Lower leg skin (tissue), 4 donors: ENCODE measurements at regions not wholly inside any gene's neighbourhood (a gene's known extent, or its start where the extent isn't known, plus 50 kb on each side); places are given as distances from the start of the nearest gene placed in this dataset.
A peak's percentile ranks its signal among the peaks of the same experiment; 100 is the strongest.

Experiments used
- DNase-seq, 2 donors: peaks; one replicate each; pipeline ENCODE4 v3.0.0-alpha.2; 2019; ENCODE audit warnings: low spot score in 2 of 2
- H3K4me3 ChIP-seq: fragments of 200-600 bp; sonication (generic); 2 replicates; pipeline ENCODE4 v1.5.1; 2017; ENCODE audit warnings: mild to moderate bottlenecking, low read depth; ENCODE audit not compliant: poor library complexity, severe bottlenecking
- CTCF ChIP-seq, 3 donors: fragments of 450-650 bp; IDR thresholded peaks; one replicate each; pipeline ENCODE4 v1.5.1; 2016; ENCODE audit warnings: antibody characterized with exemption in 3 of 3, mild to moderate bottlenecking in 3 of 3, moderate library complexity in 2 of 3
- POLR2A ChIP-seq, 2 donors: fragments of 450-650 bp; IDR thresholded peaks; one replicate each; pipeline ENCODE4 v1.6.1; 2016 to 2017; ENCODE audit warnings: antibody characterized with exemption in 2 of 2, mild to moderate bottlenecking in 1 of 2, moderate library complexity in 1 of 2
- WGBS, 2 donors: methylation state at CpG; one replicate each; pipeline ENCODE4 v1.1.5; 2018; 5-methylcytosine and 5-hydroxymethylcytosine counted together
- intact Hi-C: fragments of 100-400 bp; cut with DNase I; formaldehyde crosslinking; loops from one replicate; pipeline ENCODE4 v1.15.0; 2023; ENCODE audit warnings: low total_unique reads

- intact Hi-C loops, result no loop called here
- 83 to 86% methylated on average over 3 of the region's 3 CpGs for WGBS, 2 donors
- DNase-seq, result no peak
- TF ChIP-seq CTCF (IDR thresholded peaks at IDR 0.05) (no peak), POLR2A (IDR thresholded peaks at IDR 0.05) (no peak)
- H3K4me3 ChIP-seq, result no peak overlapping the region
Measured at GRCh38 chr12:110993434-110993833, 73.1 kb upstream of the MYL2 start.

DNA sequence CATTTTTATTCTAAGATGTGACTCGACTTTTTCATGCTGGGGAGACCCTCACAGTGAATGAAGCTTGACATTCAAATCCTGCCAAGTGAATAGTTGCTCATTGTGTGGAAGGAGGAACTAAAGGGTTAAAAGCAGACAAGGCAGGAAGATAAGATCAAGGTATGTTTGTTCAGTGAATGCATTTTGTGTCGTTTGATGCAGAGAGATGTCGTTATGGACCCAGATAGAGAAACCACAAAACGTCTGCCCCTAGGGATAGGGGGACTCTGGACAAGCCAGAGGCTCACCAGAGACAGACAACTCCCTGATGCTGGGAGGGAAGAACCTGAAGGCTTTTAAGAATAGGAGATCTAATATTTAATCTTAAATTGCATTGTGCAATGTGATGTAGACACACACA lies 72.5 kb upstream of the MYL2 start:
- 10 to 15% methylated on average over 4 of the region's 4 CpGs for WGBS, 2 donors
- no peak overlapping the region for H3K4me3 ChIP-seq
- intact Hi-C loops, result no loop called here
- DNase-seq, result no peak
- TF ChIP-seq CTCF (IDR thresholded peaks at IDR 0.05) (no peak), POLR2A (IDR thresholded peaks at IDR 0.05) (no peak)

DNA sequence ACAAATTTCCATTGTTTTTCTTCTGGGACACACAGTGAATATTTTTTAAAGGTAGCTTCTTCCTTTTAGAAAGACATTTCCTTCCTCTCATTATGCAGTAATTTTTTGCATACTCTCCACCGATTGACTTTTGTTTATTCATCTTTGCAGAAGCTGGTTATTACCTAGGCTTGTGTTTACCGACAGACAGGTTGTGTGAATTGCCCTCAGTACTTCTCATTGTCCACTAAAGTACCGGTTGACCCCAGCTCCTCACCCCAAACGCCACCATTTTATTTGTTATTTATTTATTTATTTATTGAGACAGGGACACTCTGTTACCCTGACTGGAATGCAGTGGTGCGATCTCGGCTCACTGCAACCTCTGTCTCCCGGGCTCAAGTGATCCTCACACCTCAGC lies 63.4 kb upstream of the MYL2 start:
- no peak overlapping the region for H3K4me3 ChIP-seq
- WGBS, 2 donors, result 61 to 72% methylated on average over 7 of the region's 7 CpGs
- no peak for DNase-seq
- TF ChIP-seq POLR2A (IDR thresholded peaks at IDR 0.05) (no peak), CTCF (IDR thresholded peaks at IDR 0.05) (no peak)
- intact Hi-C loops, result no loop called here

DNA sequence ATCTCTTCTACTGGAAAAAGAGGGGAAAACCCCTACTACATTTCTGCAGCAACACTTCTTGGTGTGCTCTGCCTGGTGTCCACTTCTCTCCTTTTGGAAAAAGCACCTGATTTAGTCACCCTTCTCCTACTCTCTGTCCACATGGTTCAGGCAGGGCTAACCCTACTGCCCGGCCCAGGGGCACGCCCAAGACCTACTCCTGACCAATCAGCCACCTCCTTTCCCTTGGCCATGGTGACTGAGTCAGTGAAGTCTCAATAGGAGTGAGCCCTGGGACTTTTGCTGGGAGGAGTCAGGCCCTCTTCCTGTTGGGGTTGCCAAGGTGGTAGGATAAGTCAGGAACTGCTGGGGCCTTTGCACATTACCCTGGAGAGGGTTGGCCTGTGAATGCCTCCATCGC lies 52.5 kb upstream of the MYL2 start:
- H3K4me3 ChIP-seq, result no peak overlapping the region
- 81 to 83% methylated on average over 3 of the region's 3 CpGs for WGBS, 2 donors
- intact Hi-C loops, result no loop called here
- TF ChIP-seq CTCF (IDR thresholded peaks at IDR 0.05) (no peak), POLR2A (IDR thresholded peaks at IDR 0.05) (no peak)
- peak in 1 of 2 donors; percentile 48 for DNase-seq

GRCh38 chr12:110971936-110972335 lies 51.6 kb upstream of the MYL2 start:
- WGBS, 2 donors, result 74 to 75% methylated on average over 12 of the region's 12 CpGs
- peak in 1 of 2 donors; percentile 25 for DNase-seq
- H3K4me3 ChIP-seq, result no peak overlapping the region
- TF ChIP-seq POLR2A (IDR thresholded peaks at IDR 0.05) (no peak), CTCF (IDR thresholded peaks at IDR 0.05) (no peak)
- intact Hi-C loops, result no loop called here

- WGBS, 2 donors, result 82 to 94% methylated on average over 1 of the region's 1 CpG
- H3K4me3 ChIP-seq, result no peak overlapping the region
- TF ChIP-seq POLR2A (IDR thresholded peaks at IDR 0.05) (no peak), CTCF (IDR thresholded peaks at IDR 0.05) (no peak)
- DNase-seq, result peak in 1 of 2 donors; percentile 1
- intact Hi-C loops, result no loop called here
Measured at GRCh38 chr12:110971189-110971920, 51.0 kb upstream of the MYL2 start.
